ENCODE measurements at regions not wholly inside any gene's neighbourhood (a gene's known extent, or its start where the extent isn't known, plus 50 kb on each side); places are given as distances from the start of the nearest gene placed in this dataset.

- peak; percentile 83 for DNase-seq (ENCODE audit: low spot score)
Measured at GRCh38 chr1:165073185-165074007, 283.1 kb downstream of the LMX1A start.

- DNase-seq (ENCODE audit: low spot score) = no peak
Measured at GRCh38 chr1:165070675-165071074, 285.8 kb downstream of the LMX1A start.

- peak; percentile 95 for DNase-seq (ENCODE audit: low spot score)
Measured at GRCh38 chr1:165069829-165070228, 286.7 kb downstream of the LMX1A start.

GRCh38 chr1:165068741-165069140 is 287.8 kb downstream of the LMX1A start:
- DNase-seq (ENCODE audit: low spot score) = peak; percentile 90

GRCh38 chr1:165067829-165068228 is 288.7 kb downstream of the LMX1A start:
- DNase-seq (ENCODE audit: low spot score) = no peak

- no peak for DNase-seq (ENCODE audit: low spot score)
Measured at GRCh38 chr1:165063181-165063965, 293.1 kb downstream of the LMX1A start.

GRCh38 chr1:165062346-165062745 is 294.2 kb downstream of the LMX1A start:
- no peak for DNase-seq (ENCODE audit: low spot score)

- no peak for DNase-seq (ENCODE audit: low spot score)
Measured at GRCh38 chr1:165060285-165060793, 296.2 kb downstream of the LMX1A start.

- DNase-seq (ENCODE audit: low spot score) = no peak
Measured at GRCh38 chr1:165057956-165058355, 298.6 kb downstream of the LMX1A start.

- DNase-seq (ENCODE audit: low spot score) = no peak
Measured at GRCh38 chr1:165056914-165057313, 299.6 kb downstream of the LMX1A start.

GRCh38 chr1:165055581-165055980 is 300.9 kb downstream of the LMX1A start:
- DNase-seq (ENCODE audit: low spot score) = no peak

GRCh38 chr1:165054627-165055026 is 301.9 kb downstream of the LMX1A start:
- no peak for DNase-seq (ENCODE audit: low spot score)

- no peak for DNase-seq (ENCODE audit: low spot score)
Measured at GRCh38 chr1:165053351-165053750, 303.2 kb downstream of the LMX1A start.

- DNase-seq (ENCODE audit: low spot score) = no peak
Measured at GRCh38 chr1:165052936-165053335, 303.6 kb downstream of the LMX1A start.

GRCh38 chr1:165052431-165052830 is 304.1 kb downstream of the LMX1A start:
- no peak for DNase-seq (ENCODE audit: low spot score)

GRCh38 chr1:165050246-165050645 is 306.3 kb downstream of the LMX1A start:
- DNase-seq (ENCODE audit: low spot score) = no peak

GRCh38 chr1:165047994-165048393 is 308.5 kb downstream of the LMX1A start:
- DNase-seq (ENCODE audit: low spot score) = peak; percentile 46

GRCh38 chr1:165045902-165046301 is 310.6 kb downstream of the LMX1A start:
- no peak for DNase-seq (ENCODE audit: low spot score)

GRCh38 chr1:165040641-165041040 is 315.9 kb downstream of the LMX1A start:
- DNase-seq (ENCODE audit: low spot score) = no peak

GRCh38 chr1:165039996-165040395 is 316.5 kb downstream of the LMX1A start:
- DNase-seq (ENCODE audit: low spot score) = no peak

GRCh38 chr1:165036403-165036802 is 320.1 kb downstream of the LMX1A start:
- DNase-seq (ENCODE audit: low spot score) = no peak

- no peak for DNase-seq (ENCODE audit: low spot score)
Measured at GRCh38 chr1:165034136-165034809, 322.2 kb downstream of the LMX1A start.
